ENCODE measurements at regions not wholly inside any gene's neighbourhood (a gene's known extent, or its start where the extent isn't known, plus 50 kb on each side); places are given as distances from the start of the nearest gene placed in this dataset.

- DNase-seq (ENCODE audit: extremely low read depth, low read depth) = no peak
Observed at GRCh38 chr2:19846567-19846966, 55.2 kb downstream of the TTC32 start.

GRCh38 chr2:19846030-19846429 lies 55.8 kb downstream of the TTC32 start:
- DNase-seq (ENCODE audit: extremely low read depth, low read depth) = no peak

GRCh38 chr2:19845323-19845920 lies 56.4 kb downstream of the TTC32 start:
- no peak for DNase-seq (ENCODE audit: extremely low read depth, low read depth)

GRCh38 chr2:19844750-19845149 lies 57.0 kb downstream of the TTC32 start:
- no peak for DNase-seq (ENCODE audit: extremely low read depth, low read depth)

GRCh38 chr2:19843992-19844515 lies 57.7 kb downstream of the TTC32 start:
- no peak for DNase-seq (ENCODE audit: extremely low read depth, low read depth)

GRCh38 chr2:19841918-19842693 lies 59.7 kb downstream of the TTC32 start:
- no peak for DNase-seq (ENCODE audit: extremely low read depth, low read depth)

- no peak for DNase-seq (ENCODE audit: extremely low read depth, low read depth)
Observed at GRCh38 chr2:19839438-19839837, 62.3 kb downstream of the TTC32 start.

GRCh38 chr2:19838616-19839015 lies 63.2 kb downstream of the TTC32 start:
- DNase-seq (ENCODE audit: extremely low read depth, low read depth) = no peak

GRCh38 chr2:19837235-19837766 lies 64.5 kb downstream of the TTC32 start:
- no peak for DNase-seq (ENCODE audit: extremely low read depth, low read depth)

- DNase-seq (ENCODE audit: extremely low read depth, low read depth) = no peak
Observed at GRCh38 chr2:19835781-19836281, 66.0 kb downstream of the TTC32 start.

GRCh38 chr2:19833978-19834377 lies 67.8 kb downstream of the TTC32 start:
- DNase-seq (ENCODE audit: extremely low read depth, low read depth) = no peak

GRCh38 chr2:19829672-19830071 lies 72.1 kb downstream of the TTC32 start:
- no peak for DNase-seq (ENCODE audit: extremely low read depth, low read depth)

- no peak for DNase-seq (ENCODE audit: extremely low read depth, low read depth)
Observed at GRCh38 chr2:19826874-19827273, 74.9 kb downstream of the TTC32 start.

- DNase-seq (ENCODE audit: extremely low read depth, low read depth) = no peak
Observed at GRCh38 chr2:19823507-19823906, 78.3 kb downstream of the TTC32 start.

- DNase-seq (ENCODE audit: extremely low read depth, low read depth) = peak; percentile 8
Observed at GRCh38 chr2:19819097-19820065, 82.4 kb downstream of the TTC32 start.

GRCh38 chr2:19818543-19818942 lies 83.2 kb downstream of the TTC32 start:
- no peak for DNase-seq (ENCODE audit: extremely low read depth, low read depth)

GRCh38 chr2:19818039-19818438 lies 83.7 kb downstream of the TTC32 start:
- DNase-seq (ENCODE audit: extremely low read depth, low read depth) = no peak

- no peak for DNase-seq (ENCODE audit: extremely low read depth, low read depth)
Observed at GRCh38 chr2:19815746-19816145, 86.0 kb downstream of the TTC32 start.

- DNase-seq (ENCODE audit: extremely low read depth, low read depth) = no peak
Observed at GRCh38 chr2:19812166-19812565, 89.6 kb downstream of the TTC32 start.

GRCh38 chr2:19811186-19811585 lies 90.6 kb downstream of the TTC32 start:
- DNase-seq (ENCODE audit: extremely low read depth, low read depth) = no peak

GRCh38 chr2:19810637-19811036 lies 91.1 kb downstream of the TTC32 start:
- DNase-seq (ENCODE audit: extremely low read depth, low read depth) = no peak

Measured in NCI-H460 (cell line).